PC-3 (cell line): ENCODE measurements at regions not wholly inside any gene's neighbourhood (a gene's known extent, or its start where the extent isn't known, plus 50 kb on each side); places are given as distances from the start of the nearest gene placed in this dataset.

ENCODE experiments used
- EZH2 ChIP-seq: fragments of 300-600 bp; sonication (generic); IDR thresholded peaks from one replicate; pipeline ENCODE4 v1.6.1; 2017; ENCODE audit warnings: antibody characterized with exemption, mild to moderate bottlenecking, low read length; ENCODE audit not compliant: unreplicated experiment
- TF ChIP-seq, protein P1 (sequence below): fragments of 300-600 bp; sonication (generic); conservative IDR thresholded peaks from 2 replicates; pipeline ENCODE4 v1.5.1; 2017; ENCODE audit warnings: antibody characterized with exemption, low read depth, mild to moderate bottlenecking, low read length

DNA sequence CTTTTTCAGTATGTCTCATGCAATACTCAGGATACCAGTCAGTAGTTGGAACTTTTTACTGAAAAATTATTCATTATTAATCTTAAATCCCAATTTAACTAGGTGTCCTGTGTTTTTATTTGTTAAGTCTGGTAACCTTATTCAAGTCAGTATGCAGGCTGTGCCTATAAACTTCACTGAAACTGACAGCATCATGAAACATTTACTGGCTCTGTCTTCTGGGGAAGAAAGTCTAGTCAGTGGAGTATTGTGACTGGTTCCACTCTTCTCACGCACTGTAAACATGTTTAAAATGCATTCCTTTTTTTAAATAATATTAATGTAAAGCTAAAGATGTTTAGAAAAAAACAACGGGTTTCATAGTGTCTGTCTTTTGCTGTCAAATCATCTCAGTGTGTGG, 739.7 kb downstream of the LTN1 start:
- TF ChIP-seq, protein P1, sequence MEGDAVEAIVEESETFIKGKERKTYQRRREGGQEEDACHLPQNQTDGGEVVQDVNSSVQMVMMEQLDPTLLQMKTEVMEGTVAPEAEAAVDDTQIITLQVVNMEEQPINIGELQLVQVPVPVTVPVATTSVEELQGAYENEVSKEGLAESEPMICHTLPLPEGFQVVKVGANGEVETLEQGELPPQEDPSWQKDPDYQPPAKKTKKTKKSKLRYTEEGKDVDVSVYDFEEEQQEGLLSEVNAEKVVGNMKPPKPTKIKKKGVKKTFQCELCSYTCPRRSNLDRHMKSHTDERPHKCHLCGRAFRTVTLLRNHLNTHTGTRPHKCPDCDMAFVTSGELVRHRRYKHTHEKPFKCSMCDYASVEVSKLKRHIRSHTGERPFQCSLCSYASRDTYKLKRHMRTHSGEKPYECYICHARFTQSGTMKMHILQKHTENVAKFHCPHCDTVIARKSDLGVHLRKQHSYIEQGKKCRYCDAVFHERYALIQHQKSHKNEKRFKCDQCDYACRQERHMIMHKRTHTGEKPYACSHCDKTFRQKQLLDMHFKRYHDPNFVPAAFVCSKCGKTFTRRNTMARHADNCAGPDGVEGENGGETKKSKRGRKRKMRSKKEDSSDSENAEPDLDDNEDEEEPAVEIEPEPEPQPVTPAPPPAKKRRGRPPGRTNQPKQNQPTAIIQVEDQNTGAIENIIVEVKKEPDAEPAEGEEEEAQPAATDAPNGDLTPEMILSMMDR, result no peak
- TF ChIP-seq EZH2, result no peak
